ENCODE measurements at regions not wholly inside any gene's neighbourhood (a gene's known extent, or its start where the extent isn't known, plus 50 kb on each side); places are given as distances from the start of the nearest gene placed in this dataset.
A peak's percentile ranks its signal among the peaks of the same experiment; 100 is the strongest.

DNA sequence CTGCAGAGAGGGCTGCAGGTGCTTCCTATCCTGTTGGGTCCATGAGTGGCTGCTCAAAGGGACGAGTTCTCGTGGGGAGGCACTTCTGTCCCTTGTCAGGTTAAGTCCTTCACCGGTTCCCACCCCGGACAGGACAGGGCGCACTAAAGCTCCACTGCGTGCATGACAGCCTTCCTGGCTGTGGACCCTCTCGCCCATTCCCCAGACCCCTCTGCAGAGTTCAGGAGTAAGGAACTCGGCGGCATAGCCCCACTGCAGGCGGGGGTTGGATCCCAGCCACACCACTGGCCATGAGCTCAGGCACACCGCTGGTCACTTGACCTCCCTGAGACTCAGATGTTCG is 147.5 kb upstream of the ID2 start:
- peak overlapping the region in 3 of 5 donors; percentile 16 to 93 (median 81) for H3K27ac ChIP-seq
- H3K4me1 ChIP-seq (replicated peaks in 1 of 2): peaks cover 7 to 52% of the 10 kb centered on the region in 2 donors
- H3K36me3 ChIP-seq (replicated peaks in 1 of 2): no peaks in the 10 kb centered on the region
- no peak for DNase-seq
- no peak overlapping the region for H3K4me3 ChIP-seq
- TF ChIP-seq, protein P1, sequence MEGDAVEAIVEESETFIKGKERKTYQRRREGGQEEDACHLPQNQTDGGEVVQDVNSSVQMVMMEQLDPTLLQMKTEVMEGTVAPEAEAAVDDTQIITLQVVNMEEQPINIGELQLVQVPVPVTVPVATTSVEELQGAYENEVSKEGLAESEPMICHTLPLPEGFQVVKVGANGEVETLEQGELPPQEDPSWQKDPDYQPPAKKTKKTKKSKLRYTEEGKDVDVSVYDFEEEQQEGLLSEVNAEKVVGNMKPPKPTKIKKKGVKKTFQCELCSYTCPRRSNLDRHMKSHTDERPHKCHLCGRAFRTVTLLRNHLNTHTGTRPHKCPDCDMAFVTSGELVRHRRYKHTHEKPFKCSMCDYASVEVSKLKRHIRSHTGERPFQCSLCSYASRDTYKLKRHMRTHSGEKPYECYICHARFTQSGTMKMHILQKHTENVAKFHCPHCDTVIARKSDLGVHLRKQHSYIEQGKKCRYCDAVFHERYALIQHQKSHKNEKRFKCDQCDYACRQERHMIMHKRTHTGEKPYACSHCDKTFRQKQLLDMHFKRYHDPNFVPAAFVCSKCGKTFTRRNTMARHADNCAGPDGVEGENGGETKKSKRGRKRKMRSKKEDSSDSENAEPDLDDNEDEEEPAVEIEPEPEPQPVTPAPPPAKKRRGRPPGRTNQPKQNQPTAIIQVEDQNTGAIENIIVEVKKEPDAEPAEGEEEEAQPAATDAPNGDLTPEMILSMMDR (IDR thresholded peaks at IDR 0.05): no peak
- TF ChIP-seq POLR2A (IDR thresholded peaks at IDR 0.05): no peak
- H3K27me3 ChIP-seq: no peaks in the 10 kb centered on the region
- intact Hi-C loops (cut with DNase I): no loop called here
- 73 to 77% (median 74%) methylated on average over 8 to 12 of the region's 12 CpGs for WGBS, 4 donors
- H3K9me3 ChIP-seq (replicated peaks in 1 of 3): no peaks in the 10 kb centered on the region

DNA sequence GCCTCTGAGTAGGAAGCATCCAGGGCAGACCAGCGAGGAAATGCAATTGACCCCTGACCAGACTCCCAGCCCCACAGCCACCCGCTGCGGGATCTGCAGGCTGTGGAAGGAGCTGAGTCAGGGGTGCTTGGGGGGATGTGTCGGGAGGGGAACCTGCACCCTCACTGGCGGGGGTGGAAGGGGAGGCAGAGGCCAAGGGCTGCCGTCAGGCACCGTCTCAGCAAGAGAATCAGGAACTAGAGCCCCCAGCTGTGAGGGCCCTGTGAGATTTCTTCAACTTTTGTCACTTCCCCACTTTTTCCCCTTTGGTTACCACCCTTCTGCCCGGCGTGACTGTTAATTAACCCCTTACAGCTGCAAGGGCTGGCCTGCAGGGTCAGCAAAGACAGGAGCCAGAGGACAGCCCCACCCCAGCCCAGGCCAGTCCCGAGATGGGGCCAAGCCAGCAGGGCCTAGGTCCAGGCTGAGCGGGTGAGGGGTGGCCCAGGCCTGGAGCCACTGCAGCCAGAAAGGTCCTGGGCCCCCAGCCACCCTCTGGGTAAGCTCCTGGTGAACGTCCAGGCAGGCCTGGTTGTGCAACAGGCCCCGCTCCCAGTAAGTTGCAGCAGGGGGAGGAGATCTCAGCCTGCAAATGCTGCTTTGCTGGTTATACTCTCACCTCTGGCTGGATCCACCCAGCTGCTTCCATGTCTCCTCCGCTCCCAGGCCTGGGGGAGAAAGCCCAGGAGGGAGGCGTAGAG is 147.0 kb upstream of the ID2 start:
- peak; percentile 53 to 88 (median 80) for DNase-seq
- H3K27ac ChIP-seq: peak overlapping the region; percentile 5 to 93 (median 50)
- no peaks in the 10 kb centered on the region for H3K36me3 ChIP-seq (replicated peaks in 1 of 2)
- no peak overlapping the region for H3K4me3 ChIP-seq
- H3K27me3 ChIP-seq: no peaks in the 10 kb centered on the region
- TF ChIP-seq POLR2A (IDR thresholded peaks at IDR 0.05): peak in 1 of 2 donors; percentile 5
- TF ChIP-seq, protein P1 (IDR thresholded peaks at IDR 0.05): peak in 1 of 6 experiments; percentile 9
- no peaks in the 10 kb centered on the region for H3K9me3 ChIP-seq (replicated peaks in 1 of 3)
- intact Hi-C loops (cut with DNase I): no loop called here
- WGBS, 4 donors: 49 to 71% (median 57%) methylated on average over 4 to 15 of the region's 15 CpGs
- peaks cover 7 to 58% of the 10 kb centered on the region in 2 donors for H3K4me1 ChIP-seq (replicated peaks in 1 of 2)

DNA sequence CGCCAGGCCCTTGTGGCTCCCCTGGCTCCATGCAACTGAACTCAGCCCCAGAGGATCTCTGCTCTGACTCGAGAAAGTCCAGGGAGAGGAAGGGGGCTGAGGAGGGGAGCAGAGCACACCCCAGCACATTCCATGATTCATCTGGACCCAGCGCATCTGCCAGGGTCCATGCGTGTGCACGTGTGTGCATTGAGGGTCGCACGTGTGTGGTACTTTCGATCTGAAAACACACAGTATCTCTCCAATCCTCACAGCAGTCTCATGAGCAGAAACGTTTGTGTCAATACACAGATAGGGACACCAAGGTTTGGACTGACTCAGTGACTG is 146.4 kb upstream of the ID2 start:
- Histone ChIP-seq H3K27ac (peak overlapping the region; percentile 5 to 93 (median 50)), H3K9me3 (replicated peaks in 1 of 3) (no peaks in the 10 kb centered on the region), H3K4me1 (replicated peaks in 1 of 2) (peaks cover 7 to 63% of the 10 kb centered on the region in 2 donors), H3K4me3 (no peak overlapping the region), H3K27me3 (no peaks in the 10 kb centered on the region), H3K36me3 (replicated peaks in 1 of 2) (no peaks in the 10 kb centered on the region)
- intact Hi-C loops (cut with DNase I): no loop called here
- TF ChIP-seq, protein P1 (IDR thresholded peaks at IDR 0.05): no peak
- no peak for TF ChIP-seq POLR2A (IDR thresholded peaks at IDR 0.05)
- DNase-seq: no peak
- WGBS, 4 donors: 63 to 81% (median 68%) methylated on average over 4 to 9 of the region's 9 CpGs

DNA sequence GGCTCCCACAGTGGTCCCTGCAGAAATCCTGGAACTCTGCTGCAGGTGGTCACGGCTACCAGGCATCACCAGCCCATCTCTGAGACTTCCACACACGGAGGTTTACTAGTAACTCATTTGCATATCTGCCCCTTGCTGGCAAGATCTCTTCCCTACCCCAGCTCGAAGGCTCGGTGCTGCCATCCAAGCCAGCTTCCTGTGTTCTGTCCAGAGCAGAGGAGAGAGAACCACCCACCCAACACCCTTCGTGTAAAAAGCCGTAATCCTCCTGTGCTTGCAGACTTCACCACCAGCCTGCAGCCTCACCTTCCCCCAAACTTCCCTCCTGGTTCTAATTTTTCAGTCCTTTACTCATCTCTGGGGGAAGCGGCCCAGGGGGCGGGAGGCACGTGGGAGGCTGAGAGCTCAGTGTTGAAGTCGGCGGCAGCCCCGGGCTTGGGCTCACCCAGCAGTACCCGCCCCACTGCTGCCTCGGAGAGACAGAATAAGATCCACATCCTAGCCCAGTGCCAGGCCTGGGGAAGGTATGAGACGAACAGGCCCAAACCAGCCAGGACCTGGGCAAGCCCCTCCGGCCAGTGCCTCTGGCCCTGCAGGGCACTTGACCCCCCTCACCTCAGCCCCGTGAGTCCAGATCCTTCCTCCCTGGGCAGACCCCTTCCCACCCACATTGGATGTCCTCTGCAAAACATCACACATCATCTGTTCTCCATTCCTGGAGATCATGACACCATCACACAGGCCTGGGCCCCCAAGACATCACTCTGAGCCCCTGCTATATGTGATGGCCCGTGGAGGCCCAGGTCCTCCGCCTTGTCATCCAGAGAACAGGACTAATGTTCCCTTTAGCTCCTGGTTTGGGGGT is 145.8 kb upstream of the ID2 start:
- intact Hi-C loops (cut with DNase I): no loop called here
- H3K27ac ChIP-seq: peak overlapping the region in 4 of 5 donors; percentile 49 to 93 (median 66)
- H3K27me3 ChIP-seq: no peaks in the 10 kb centered on the region
- TF ChIP-seq POLR2A (IDR thresholded peaks at IDR 0.05): no peak
- TF ChIP-seq, protein P1 (IDR thresholded peaks at IDR 0.05): no peak
- DNase-seq: peak in 2 of 7 donors; percentile 18 to 55
- H3K9me3 ChIP-seq (replicated peaks in 1 of 3): no peaks in the 10 kb centered on the region
- peaks cover 7 to 67% of the 10 kb centered on the region in 2 donors for H3K4me1 ChIP-seq (replicated peaks in 1 of 2)
- WGBS, 4 donors: 72 to 80% (median 75%) methylated on average over 14 to 19 of the region's 19 CpGs
- no peak overlapping the region for H3K4me3 ChIP-seq
- no peaks in the 10 kb centered on the region for H3K36me3 ChIP-seq (replicated peaks in 1 of 2)

Data from adrenal gland (tissue), 9 donors.